K562 (cell line): ENCODE measurements at regions not wholly inside any gene's neighbourhood (a gene's known extent, or its start where the extent isn't known, plus 50 kb on each side); places are given as distances from the start of the nearest gene placed in this dataset.

Experiments
- ZBTB26 ChIP-seq: fragments of 450-650 bp; formaldehyde crosslinking; IDR thresholded peaks from 2 replicates; pipeline ENCODE4 v1.4.0; 2022; ENCODE audit warnings: missing genetic modification characterization
- ZNF445 ChIP-seq: fragments of 250-450 bp; sonication (Bioruptor Pico); IDR thresholded peaks from 2 replicates; pipeline ENCODE4 v1.4.0; 2020; ENCODE audit warnings: low read depth, mild to moderate bottlenecking, moderate library complexity

GRCh38 chr4:25580633-25581467 is 74.8 kb upstream of the SLC34A2 start:
- TF ChIP-seq ZBTB26 (no peak), ZNF445 (CRISPR knock-in tag) (no peak)
